ENCODE measurements at regions not wholly inside any gene's neighbourhood (a gene's known extent, or its start where the extent isn't known, plus 50 kb on each side); places are given as distances from the start of the nearest gene placed in this dataset.

DNA sequence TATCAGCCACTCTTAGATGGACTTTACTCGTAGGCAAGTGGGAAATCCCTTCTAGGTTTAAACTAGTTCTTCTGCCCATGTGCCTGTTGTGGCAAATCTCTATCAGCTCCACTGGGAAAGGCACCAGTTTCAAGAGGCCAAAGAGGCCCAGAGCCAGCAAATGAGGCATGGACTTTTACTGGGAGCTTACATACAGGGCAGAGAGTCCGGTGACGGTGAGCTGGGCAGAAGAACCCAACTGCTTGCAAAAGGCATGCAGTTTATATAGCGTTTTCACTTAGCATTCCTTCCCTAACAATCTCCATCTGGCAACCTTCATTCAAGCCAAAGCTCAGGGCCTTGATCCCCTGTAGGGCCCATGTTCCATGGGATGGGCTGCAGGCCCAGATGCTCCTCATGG lies 93.0 kb upstream of the C3orf80 start:
- DNase-seq, result no peak

DNA sequence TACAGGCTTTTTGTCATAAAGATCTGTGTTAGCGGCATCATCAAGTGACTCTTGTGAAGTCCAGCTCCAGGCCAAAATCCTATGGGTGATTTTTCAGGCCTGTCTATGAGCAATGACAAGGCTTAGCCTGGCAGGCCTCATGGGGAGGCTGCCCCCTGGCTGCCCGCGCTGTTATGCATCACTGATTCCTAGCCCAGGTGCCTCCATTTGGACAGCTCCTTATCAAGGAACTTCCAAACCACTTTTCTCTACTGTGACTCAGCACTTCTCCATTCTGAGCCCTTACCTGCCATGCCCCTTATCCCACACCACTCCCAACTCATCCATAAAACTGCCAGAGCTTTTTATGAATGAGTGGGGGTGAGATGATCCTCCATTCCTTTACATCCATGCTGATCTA lies 91.5 kb upstream of the C3orf80 start:
- peak; percentile 5 for DNase-seq

DNA sequence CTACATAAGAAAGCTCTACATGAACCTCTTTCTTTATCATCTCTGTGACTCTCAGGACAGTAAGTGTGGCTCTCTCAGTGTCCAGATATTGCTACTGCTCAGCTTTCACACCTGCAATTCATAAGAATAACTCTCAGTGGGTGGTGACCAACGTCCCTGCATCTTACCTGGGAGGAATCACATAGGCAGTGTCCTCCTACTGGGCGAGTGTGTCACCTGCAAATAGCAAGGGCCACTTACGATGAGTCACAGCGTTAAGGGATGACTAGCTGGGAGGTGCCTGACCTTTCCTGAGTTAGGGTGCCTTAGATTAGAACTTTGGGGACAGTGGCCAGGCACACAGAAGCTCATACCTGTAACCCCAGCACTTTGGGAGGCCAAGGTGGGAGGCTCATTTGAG lies 90.8 kb upstream of the C3orf80 start:
- DNase-seq, result peak; percentile 70

DNA sequence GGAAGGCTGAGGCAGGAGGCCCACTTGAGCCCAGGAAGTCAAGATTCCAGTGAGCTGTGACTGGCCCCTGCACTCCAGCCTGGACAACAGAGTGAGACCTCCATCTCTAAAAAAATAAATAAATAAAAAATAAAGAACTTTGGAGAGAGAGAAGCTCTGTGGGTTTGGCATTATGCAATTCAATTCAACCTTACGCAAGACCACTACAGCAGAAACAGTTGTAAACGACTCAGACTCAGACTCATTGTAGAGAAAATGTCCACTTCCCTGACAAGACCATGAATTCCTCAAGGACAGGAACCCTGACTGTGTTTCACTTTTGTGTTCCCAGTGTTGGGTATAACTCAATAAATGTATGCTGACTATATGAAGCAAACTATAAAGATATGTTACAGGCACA lies 90.3 kb upstream of the C3orf80 start:
- no peak for DNase-seq

DNA sequence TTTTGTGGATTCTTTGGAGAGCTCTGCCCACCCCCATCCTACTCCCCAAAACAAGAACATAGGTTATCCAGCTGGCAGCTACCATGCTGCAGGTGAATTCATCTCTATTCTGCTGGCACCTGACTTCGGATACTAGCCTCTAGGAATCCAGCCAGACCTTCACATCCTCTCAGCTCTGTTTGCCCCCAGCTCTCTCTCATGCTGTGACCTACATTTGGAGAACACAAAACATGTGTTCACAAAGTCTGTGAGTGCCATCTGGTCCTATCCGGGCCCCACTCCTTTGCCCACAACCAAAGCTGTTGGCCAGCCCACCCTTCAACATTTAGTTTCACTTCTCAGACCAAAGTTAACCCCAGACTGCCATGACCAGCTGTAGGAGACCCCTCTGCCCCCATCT lies 89.4 kb upstream of the C3orf80 start:
- DNase-seq, result no peak

DNA sequence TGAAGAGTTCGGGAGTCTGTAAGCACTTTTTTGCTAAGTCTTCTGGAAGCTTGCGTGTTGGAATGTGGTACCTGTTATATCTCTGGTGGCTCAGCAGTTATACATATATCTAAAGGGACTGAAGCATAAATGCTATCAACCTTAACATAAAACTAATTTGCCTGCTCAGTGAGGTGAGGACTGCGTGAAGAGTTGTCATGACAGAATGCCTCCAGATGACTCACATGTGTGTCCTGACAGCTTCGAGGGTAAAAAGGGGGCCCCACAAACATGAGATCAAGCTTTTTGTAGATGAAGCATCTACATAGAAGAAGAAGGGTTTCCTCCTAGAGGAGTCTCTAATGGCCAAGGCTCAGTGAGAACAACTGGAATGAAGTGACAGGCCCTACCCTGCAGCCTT lies 88.8 kb upstream of the C3orf80 start:
- DNase-seq, result no peak

DNA sequence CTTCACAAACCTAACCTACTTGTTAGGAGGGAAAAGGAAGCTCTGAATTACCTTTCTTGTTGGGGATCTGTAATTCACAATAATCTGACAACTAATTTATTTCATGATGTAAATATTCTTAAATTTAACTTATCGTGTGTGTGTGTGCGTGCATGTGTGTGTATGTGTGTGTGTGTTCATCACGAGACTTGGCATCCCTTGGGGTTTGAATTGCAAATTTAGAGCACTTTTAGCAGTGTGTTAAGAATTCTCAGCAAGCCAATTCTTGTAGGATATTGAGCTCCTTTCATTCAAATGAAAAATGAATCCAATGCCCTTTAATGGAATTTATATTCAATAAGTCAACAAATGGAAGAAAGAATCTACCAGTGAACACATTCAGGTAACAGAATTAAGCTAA lies 85.9 kb upstream of the C3orf80 start:
- no peak for DNase-seq

DNA sequence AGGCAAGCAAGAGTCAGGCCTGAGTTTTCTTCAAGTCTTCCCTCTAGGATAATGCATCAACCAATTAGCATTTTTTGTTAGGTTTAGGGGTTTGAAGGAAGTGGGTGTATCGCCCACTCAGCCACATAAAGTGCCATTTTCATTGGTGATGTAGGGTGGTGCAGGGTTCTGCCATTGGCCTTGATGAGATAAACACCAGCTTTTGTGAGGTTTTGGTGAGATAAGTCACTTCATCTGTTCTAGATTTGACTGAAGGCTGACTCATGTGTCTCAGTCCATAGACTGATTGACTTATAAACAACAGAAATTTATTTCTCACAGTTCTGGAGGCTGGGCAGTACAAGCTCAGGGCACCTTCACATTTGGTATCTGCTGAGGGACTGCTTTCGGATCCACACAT lies 84.5 kb upstream of the C3orf80 start:
- DNase-seq, result no peak

DNA sequence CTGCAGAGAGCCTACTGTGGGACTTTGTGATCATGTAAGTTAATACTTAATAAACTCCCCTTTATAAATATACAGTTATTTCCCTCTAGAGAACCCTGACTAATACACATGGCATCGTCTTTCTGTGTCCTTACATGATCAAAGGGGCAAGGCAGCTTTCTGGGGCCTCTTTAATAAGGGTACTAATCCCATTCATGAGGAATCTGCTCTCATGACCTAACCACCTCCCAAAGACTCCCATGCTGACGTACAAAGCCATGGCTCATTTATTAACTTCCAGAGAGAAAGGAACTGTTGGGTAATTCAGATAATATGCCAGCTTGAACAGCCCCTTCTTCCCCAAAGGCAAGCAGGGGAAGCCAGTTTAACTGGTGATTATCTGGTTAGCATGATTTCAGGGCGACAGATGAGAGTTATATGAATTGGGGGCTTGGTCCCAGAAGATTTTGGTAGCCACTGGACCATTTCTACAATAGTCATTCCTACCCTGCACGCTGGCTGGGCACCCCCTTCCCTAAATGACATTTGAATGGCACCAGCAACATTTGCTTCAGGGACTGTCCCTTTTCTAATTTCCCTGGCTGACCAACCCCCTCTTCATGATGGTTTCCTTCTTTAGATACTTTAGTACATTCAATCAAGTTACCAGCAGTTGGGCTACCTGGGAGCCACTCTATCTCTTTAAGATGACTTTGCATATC lies 83.6 kb upstream of the C3orf80 start:
- no peak for DNase-seq

DNA sequence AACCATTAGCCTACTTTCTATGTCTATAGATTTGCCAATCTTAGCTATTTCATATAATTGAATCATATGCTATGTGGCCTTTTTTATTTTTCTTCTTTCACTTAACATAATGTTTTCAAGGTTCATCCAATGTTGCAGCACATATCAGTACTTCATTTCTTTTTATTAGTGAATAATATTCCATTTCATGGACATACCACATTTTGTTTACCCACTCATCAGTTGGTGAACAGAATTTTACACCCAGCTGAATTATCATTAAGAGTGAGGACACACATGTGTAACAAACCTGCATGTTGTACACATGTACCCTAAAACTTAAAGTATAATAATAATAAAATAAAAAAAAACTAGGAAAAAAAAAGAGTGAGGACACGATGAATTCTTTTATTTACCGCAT lies 81.7 kb upstream of the C3orf80 start:
- DNase-seq, result no peak

DNA sequence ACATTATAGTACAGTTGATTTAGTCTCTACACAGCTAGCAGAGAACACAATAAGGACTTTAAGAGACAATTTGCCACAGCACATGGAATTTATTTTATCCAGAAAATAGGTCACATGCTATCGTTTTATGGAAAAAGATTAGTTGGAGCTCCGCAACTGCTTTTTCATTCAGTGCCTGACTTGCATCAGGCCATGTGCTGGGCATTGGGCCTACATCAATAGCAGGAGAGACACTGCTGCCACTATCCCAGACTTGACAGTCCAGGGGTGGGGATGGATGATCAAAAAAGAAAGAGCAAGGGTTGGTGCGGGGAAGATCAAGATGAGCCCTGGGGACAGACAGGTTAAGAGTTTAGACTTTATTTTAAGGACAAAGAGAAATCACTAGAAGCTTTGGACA lies 75.2 kb upstream of the C3orf80 start:
- no peak for DNase-seq

DNA sequence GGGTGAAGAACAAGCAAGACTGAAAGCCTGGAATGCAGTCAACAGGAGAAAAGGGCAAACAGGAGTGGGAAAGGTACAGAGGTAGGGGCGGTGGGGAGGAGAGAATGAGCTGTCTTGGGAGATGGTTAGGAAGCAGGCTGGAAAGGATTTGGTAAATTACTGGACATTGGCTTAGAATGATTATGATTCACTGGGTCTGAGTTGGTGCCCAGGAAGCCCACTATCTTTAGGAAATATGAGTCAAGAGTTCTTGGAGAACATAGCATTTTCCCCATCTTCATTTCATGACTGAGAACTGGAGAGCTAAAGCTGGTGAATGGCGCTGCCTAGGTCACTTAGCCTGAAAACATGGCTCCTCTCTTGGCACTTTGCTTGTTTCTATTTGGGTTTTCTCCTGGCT lies 74.7 kb upstream of the C3orf80 start:
- DNase-seq, result no peak

DNA sequence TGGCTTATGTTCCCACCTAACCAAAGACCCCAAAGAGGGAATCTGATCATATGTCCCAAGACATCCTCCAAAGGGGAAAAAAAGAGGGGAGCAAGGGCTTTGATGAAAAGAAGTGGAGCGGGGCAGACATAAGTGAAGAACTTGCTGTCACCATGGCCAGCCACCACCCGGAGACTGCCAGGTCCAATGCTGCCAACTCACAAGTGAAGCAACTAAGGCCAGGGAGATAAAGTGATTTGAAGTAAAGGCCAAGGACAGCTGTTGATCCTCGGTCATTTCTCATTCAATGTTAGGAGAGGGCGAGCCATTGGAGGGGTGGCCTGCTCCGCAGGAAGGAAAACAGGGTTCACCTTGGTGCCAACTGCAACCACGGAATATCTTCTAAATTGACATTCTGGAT lies 72.6 kb upstream of the C3orf80 start:
- no peak for DNase-seq

DNA sequence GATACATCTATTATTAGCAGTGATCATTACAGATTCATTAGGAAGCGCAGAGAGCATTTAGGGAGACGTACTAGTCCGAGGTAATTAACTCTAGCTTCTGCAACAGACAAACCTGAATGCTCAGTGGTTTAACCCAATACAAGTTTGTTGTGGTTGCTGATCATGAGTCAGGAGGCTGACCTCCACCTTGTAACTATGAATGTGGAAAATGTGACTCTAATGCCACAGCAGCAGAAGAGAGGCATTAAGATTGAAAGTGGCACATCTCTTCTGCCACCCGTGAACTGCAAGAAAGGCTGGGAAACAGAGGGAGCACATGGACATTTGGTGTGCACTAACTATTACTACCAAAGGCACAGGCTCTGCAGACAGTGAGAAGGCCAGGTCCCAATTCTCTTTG lies 71.2 kb upstream of the C3orf80 start:
- no peak for DNase-seq

DNA sequence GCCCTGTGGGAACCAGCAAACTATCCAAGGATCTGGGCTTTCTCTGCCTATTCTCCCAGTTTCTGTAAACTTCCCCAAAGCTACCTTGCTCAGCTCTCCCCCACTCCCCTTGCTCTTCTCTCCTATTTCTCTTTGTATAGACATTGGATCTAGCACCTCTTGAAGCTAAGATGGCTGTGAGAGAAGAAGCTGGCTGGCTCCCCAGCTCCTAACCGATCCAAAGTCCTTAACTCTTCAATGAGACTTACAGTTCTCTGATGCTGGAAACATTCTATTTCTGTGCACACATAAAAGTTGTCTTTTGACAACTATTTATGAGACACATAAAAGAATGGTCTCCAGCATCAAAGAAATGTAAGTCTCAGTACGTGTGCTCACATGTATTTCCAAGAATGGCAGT lies 70.6 kb upstream of the C3orf80 start:
- no peak for DNase-seq

DNA sequence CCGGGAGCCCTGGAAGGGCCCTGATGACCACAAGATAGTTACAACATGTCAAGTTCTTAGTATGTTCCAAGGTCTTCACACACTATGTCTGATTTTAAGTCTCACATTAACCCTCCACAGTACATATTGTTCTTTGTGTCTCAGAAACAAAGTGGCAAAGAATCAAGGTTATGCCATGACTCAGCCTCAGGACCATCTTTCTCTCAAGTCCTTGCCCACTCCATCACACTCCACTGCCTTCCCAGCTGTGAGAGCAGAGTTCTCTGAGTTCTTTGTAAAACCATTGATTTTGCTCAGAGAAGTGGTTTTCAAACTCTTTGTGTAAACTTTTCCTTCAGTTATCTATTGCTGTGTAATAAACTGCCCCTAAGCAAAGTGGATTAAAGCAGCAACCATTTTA lies 67.9 kb upstream of the C3orf80 start:
- DNase-seq, result no peak

DNA sequence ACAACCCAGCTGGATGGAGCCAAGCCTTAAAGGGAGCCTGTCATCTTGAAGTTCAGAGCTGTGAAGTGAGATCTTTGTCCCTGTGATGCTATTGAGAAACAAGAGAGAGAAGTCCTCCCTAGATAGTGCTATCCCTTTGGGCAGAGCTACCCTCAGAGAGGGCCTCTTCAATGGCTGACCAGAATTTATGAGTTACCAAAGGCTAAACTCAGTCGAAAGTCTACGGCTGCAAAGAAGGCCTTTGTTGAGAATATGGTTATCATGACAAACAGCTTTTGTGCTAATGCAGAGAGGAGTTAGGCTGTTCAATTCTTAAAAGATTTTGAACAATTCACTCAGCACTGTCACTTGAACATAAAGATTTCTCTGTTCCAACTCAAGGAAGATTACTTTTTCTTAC lies 65.9 kb upstream of the C3orf80 start:
- no peak for DNase-seq

DNA sequence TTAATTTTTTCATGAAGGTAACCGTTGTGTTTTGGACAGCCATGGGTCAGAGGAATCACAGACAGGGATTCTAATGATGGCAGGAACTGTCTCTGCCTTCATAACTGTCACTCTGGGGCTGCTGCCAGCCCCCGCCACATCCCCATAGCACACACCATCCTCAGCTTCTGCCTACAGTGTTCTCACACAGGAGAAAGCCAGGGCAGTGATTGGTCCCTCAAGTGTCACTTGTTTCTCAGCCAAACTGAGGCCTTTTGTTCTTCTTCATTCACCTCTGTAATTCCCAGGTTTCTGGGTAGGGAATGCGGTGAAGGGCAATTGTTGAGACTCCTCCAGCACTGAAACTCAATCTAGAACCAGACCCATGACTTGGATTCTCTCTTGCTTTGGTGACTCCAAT lies 65.4 kb upstream of the C3orf80 start:
- DNase-seq, result no peak

DNA sequence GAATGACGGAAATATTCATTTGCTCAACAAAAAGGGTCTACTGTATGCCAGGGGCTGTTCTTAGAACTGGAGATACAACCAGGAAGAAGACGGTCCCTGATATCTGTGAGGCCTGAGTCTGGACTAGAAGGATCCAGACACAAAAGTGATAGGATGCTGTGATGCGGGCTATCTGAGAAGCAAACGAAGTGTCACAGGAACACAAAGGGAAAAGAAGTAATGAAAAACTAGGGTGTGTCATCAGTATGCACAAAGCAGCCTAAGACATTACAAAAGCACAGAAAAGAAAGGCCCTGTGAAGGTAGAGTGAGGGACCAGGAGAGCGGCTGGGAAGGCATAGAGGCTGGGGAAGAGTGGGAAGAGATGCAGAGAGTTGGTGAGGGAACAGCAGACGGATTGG lies 63.3 kb upstream of the C3orf80 start:
- no peak for DNase-seq

DNA sequence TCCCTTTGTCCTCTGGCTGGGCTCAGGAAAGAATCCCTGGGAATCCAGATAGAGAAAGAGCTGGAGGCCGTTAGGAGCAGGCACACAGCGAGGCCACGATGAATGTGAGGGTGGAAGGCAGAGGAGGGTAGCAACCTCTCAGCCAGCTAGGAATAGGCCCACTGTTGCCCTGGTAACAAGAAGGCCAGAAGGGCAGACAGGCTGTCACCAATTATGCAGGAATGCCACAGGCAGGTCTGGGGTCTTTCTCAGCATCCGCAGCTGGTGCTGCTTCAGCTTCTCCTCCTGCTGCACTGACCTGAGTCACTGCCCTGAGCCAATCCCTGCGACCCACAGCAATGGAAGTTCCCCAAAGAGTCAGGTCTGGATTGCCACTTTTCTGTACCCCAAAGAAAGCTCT lies 62.8 kb upstream of the C3orf80 start:
- DNase-seq, result no peak

DNA sequence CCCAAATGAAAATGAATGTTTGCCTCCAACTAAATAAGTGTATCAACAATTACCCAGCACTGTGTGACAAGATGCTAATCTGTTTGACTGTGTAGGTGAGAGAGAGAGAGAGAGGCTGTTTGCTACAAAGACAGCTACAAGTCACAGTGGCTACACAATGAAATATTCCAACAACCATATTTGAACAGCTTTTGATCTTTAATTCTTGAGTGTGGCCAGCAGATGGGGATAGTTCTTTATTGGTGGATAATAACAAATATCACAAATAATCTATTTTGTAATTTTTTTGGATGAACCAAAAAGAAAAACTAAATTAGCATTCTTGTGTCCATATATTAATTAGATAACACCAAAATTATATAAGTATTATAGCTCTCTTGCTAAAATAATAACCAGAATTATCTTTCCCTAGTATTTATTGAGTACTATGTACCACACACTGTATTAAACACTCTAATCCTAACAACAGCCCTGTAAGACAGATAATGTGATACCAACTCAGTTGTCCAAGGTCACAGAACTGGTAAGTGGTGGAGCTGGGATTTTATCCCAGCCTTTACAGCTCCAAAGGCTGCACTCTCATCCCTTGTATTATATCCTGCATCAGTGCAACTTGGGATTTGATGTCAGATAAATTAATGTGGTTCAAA lies 61.9 kb upstream of the C3orf80 start:
- DNase-seq, result peak; percentile 46

DNA sequence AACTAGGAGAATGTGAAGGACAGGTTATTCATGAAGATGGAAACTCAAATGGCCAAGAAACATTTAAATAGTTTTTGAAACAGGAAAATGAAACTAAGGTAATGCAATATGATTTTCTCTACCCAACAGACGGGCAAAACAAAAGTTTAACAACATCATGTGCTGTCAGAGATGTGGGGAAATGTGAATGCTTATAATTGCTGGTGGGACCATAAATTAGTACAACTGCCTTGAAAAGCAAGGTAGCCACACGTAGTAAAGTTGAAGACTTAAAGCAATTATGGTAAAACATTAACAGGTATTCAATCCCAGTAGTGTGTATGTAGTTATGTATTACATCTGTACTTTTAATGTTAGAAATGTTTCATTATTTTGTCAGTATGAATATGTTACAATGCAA lies 57.0 kb upstream of the C3orf80 start:
- no peak for DNase-seq

DNA sequence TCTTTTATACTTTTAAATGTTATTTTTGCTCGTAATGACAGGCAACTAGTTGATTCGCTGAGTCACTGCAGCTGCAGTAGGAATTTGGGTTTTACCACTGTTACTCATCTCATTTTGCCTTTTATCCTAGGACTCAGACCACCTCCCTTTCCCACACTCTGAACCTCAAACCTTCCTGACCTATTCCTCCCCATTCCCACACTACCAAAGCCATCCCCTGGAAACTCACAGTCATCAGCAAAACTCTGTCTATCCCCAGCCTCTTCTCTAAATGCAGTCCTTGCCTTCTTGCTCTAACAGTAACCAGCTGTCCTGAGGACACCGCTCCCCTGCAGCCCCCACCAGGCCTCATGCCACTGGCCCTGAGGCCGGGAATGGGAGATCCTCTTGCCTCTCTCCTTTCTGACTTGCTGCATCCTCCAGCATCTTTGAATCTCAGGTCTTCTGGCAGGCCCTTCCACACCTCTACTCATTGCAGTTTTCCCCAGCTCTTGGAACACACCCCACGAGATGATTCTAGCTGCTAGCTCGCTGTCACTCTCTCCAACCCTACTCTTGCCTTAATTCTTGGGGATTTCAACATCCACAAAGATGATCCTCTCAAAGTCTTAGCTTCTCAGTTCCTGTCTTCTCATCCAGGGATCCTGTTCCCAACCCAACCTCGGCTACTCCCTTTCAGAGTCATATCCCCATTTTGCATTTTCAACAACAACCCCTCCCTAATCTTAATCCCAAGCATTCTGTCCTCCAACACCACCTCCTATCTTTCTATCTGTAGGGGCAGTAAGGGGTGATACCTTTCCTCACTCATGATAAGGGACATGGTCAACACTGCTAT lies 55.9 kb upstream of the C3orf80 start:
- DNase-seq, result no peak

All from DMS53 (cell line).